ENCODE measurements at regions not wholly inside any gene's neighbourhood (a gene's known extent, or its start where the extent isn't known, plus 50 kb on each side); places are given as distances from the start of the nearest gene placed in this dataset.

GRCh38 chr4:15231265-15232091 is 196.4 kb upstream of the C1QTNF7 start:
- no peaks in the 10 kb centered on the region for H3K79me2 ChIP-seq (ENCODE audit: insufficient read depth, low read depth, low read length)
- TF ChIP-seq, protein P1, sequence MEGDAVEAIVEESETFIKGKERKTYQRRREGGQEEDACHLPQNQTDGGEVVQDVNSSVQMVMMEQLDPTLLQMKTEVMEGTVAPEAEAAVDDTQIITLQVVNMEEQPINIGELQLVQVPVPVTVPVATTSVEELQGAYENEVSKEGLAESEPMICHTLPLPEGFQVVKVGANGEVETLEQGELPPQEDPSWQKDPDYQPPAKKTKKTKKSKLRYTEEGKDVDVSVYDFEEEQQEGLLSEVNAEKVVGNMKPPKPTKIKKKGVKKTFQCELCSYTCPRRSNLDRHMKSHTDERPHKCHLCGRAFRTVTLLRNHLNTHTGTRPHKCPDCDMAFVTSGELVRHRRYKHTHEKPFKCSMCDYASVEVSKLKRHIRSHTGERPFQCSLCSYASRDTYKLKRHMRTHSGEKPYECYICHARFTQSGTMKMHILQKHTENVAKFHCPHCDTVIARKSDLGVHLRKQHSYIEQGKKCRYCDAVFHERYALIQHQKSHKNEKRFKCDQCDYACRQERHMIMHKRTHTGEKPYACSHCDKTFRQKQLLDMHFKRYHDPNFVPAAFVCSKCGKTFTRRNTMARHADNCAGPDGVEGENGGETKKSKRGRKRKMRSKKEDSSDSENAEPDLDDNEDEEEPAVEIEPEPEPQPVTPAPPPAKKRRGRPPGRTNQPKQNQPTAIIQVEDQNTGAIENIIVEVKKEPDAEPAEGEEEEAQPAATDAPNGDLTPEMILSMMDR (conservative IDR thresholded peaks at IDR 0.05; ENCODE audit: low read length), result peak; percentile 86
- no peak for TF ChIP-seq EZH2phosphoT487 (IDR thresholded peaks at IDR 0.05; ENCODE audit: borderline replicate concordance, low read depth, low read length)
- no peak overlapping the region for H3K4me2 ChIP-seq (ENCODE audit: low read length)
- CTCF ChIA-PET (ENCODE audit: unreplicated experiment), result interaction anchor here (1.9 kb wide), 1 partner anchor 226 kb away, joined by 5 read pairs; no protein-coding TSS in a partner anchor
- no peaks in the 10 kb centered on the region for H3K9me2 ChIP-seq (ENCODE audit: insufficient read depth, low read length)
- H3K27ac ChIP-seq (ENCODE audit: low read depth, low read length, poor library complexity, severe bottlenecking), result no peak overlapping the region
- H4K20me1 ChIP-seq (ENCODE audit: insufficient read depth, low read length), result no peaks in the 10 kb centered on the region
- H3K4me3 ChIP-seq (ENCODE audit: low read depth, low read length, poor library complexity, severe bottlenecking), result no peak overlapping the region
- H3K9me3 ChIP-seq (ENCODE audit: low read length), result no peaks in the 10 kb centered on the region
- no peaks in the 10 kb centered on the region for H3K4me1 ChIP-seq (ENCODE audit: insufficient read depth, low read length, poor library complexity, severe bottlenecking)
- intact Hi-C loops (cut with micrococcal nuclease; ENCODE audit: unreplicated experiment), result loop anchor here (1.0 to 10.0 kb wide), 2 partner anchors 226 to 723 kb away; no protein-coding TSS in a partner anchor
- H2AFZ ChIP-seq (ENCODE audit: low read length), result no peak overlapping the region
- H3K36me3 ChIP-seq (ENCODE audit: insufficient read depth, low read length), result no peaks in the 10 kb centered on the region
- POLR2A ChIA-PET, result interaction anchor here (1.3 kb wide), 1 partner anchor 226 kb away, joined by 3 read pairs; no protein-coding TSS in a partner anchor
- no TSS peak for BruUV-seq (replicated peaks)
- peak; percentile 79 for DNase-seq (ENCODE audit: low spot score)

DNA sequence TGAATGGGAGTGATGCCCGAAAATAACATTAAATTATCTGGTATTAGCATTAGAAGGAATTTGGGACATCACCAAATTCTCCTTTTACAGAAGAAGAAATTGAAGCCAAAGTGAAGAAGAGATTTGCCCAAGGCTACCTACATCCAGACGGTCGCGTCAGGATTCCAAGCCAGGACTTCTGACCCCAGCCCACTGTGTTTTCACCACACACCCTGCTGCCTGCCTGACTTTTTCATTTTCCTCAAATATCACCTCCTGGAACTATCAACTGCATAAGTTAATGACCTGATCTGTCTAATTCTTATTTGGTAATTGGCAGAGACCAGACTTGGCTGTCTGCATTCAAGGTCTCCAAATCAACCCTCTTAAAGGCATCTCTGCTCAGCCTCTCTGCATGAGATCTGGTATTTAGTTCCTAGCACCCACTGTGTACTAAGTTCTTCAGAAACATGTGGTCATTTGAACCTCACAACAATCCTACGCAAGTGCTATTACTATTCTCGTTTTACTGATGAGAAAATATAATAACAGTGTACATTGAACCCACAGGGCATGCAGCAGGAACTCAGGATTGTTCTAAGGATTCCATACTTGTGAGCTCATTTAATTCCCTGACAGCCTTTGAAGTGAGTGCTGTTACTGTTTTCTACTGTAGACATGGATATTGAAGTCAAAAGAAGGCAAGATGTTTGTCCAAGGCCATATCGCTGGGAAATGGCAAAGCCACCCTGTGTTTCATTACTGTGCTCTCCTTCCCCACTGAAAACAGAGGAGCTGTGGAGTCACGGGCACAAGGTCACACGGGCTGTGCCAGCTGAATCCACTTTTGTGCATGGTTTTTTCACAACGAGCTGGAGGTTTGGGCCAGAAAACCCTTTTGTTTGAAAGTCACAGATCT is 195.2 kb upstream of the C1QTNF7 start:
- H3K27ac ChIP-seq (ENCODE audit: low read depth, low read length, poor library complexity, severe bottlenecking), result no peak overlapping the region
- H3K36me3 ChIP-seq (ENCODE audit: insufficient read depth, low read length), result no peaks in the 10 kb centered on the region
- H3K4me2 ChIP-seq (ENCODE audit: low read length), result no peak overlapping the region
- no peaks in the 10 kb centered on the region for H3K4me1 ChIP-seq (ENCODE audit: insufficient read depth, low read length, poor library complexity, severe bottlenecking)
- no peaks in the 10 kb centered on the region for H3K9me3 ChIP-seq (ENCODE audit: low read length)
- H3K9me2 ChIP-seq (ENCODE audit: insufficient read depth, low read length), result no peaks in the 10 kb centered on the region
- no peaks in the 10 kb centered on the region for H3K79me2 ChIP-seq (ENCODE audit: insufficient read depth, low read depth, low read length)
- no TSS peak for BruUV-seq (replicated peaks)
- DNase-seq (ENCODE audit: low spot score), result no peak
- no peak overlapping the region for H2AFZ ChIP-seq (ENCODE audit: low read length)
- no peak for TF ChIP-seq EZH2phosphoT487 (IDR thresholded peaks at IDR 0.05; ENCODE audit: borderline replicate concordance, low read depth, low read length)
- TF ChIP-seq, protein P1 (conservative IDR thresholded peaks at IDR 0.05; ENCODE audit: low read length), result no peak
- CTCF ChIA-PET (ENCODE audit: unreplicated experiment), result no interaction called here
- intact Hi-C loops (cut with micrococcal nuclease; ENCODE audit: unreplicated experiment), result loop anchor here (10.0 kb wide), 1 partner anchor 722 kb away; no protein-coding TSS in a partner anchor
- H4K20me1 ChIP-seq (ENCODE audit: insufficient read depth, low read length), result no peaks in the 10 kb centered on the region
- no peak overlapping the region for H3K4me3 ChIP-seq (ENCODE audit: low read depth, low read length, poor library complexity, severe bottlenecking)
- POLR2A ChIA-PET, result interaction anchor here (0.6 to 1.0 kb wide), 2 partner anchors 130 to 307 kb away, joined by 3 read pairs; no protein-coding TSS in a partner anchor

Measured in OCI-LY7 (cell line).